ENCODE measurements at regions not wholly inside any gene's neighbourhood (a gene's known extent, or its start where the extent isn't known, plus 50 kb on each side); places are given as distances from the start of the nearest gene placed in this dataset.

DNA sequence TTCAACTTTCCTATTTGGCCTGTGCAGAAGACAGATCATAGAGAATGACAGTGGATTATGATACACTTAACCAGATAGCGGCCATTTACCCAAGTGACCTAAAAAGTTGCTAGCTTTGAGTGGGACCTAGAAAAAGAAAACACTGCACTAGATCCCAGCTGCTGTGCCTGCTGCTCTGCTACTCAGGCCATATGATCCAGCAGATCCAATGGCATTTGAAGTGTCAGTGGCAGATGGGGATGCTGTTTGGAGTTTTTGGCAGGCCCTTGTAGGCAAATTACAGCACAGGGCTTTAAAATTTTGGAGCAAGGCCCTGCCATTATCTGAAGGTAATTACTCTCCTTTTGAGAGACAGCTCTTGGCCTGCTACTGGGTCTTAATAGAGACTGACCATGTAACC is 74.0 kb upstream of the KCNE2 start:
- no peak overlapping the region for H3K4me3 ChIP-seq (ENCODE audit: low read depth, low read length)
- TF ChIP-seq, protein P1, sequence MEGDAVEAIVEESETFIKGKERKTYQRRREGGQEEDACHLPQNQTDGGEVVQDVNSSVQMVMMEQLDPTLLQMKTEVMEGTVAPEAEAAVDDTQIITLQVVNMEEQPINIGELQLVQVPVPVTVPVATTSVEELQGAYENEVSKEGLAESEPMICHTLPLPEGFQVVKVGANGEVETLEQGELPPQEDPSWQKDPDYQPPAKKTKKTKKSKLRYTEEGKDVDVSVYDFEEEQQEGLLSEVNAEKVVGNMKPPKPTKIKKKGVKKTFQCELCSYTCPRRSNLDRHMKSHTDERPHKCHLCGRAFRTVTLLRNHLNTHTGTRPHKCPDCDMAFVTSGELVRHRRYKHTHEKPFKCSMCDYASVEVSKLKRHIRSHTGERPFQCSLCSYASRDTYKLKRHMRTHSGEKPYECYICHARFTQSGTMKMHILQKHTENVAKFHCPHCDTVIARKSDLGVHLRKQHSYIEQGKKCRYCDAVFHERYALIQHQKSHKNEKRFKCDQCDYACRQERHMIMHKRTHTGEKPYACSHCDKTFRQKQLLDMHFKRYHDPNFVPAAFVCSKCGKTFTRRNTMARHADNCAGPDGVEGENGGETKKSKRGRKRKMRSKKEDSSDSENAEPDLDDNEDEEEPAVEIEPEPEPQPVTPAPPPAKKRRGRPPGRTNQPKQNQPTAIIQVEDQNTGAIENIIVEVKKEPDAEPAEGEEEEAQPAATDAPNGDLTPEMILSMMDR (IDR thresholded peaks at IDR 0.05; ENCODE audit: insufficient read depth, low read length), result no peak
- no peak for DNase-seq (ENCODE audit: low read depth)

DNA sequence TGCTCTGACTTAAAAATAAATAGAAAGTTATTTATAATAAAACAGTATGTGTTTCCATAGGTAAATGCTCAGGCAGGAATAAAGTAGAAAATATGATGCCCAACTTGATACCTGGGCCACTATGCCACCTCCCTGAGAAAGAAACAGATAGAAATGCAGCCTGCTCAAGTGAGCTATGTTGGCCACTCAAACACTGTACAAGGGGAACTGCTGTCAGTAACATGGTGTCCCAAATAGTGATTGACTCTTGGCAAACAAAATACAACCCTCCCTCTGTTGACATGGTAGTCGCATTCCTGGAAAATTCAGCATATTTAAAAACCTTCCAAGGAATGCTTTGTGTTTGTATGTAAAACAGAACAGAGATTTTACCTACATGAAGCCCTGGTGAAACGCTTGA is 66.9 kb upstream of the KCNE2 start:
- H3K4me3 ChIP-seq (ENCODE audit: low read depth, low read length), result no peak overlapping the region
- no peak for DNase-seq (ENCODE audit: low read depth)
- TF ChIP-seq, protein P1 (IDR thresholded peaks at IDR 0.05; ENCODE audit: insufficient read depth, low read length), result no peak

DNA sequence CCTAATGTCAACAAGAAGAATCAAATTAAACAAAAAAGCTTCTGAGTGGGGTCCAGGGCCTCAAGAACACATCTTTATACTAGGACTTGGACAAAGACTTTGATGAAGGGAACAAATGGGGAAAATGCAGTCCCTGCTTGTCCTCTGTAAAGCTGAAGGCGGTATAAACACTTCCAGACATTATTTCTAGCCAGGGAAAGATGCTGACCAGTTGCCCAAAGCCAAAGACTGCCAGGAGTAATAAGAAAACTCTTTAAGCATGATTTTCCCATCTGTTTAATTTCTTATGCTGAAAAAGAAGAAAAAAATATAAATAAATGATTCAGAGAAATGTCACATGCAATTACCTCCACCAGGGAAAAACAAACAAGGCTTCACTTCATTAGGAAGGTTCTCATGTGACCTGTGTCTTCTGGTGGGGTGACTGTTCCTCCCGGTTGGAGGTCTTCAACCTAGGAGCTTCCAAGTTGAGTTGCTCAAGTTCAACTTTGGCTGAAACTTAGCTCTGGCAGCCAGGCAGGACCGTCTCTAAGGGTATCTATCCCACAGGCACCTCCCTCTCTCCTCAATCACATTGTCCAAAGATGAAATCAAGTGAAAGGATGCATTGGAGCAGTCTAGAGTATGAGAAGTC is 65.2 kb upstream of the KCNE2 start:
- no peak for DNase-seq (ENCODE audit: low read depth)
- no peak overlapping the region for H3K4me3 ChIP-seq (ENCODE audit: low read depth, low read length)
- TF ChIP-seq, protein P1 (IDR thresholded peaks at IDR 0.05; ENCODE audit: insufficient read depth, low read length), result no peak

DNA sequence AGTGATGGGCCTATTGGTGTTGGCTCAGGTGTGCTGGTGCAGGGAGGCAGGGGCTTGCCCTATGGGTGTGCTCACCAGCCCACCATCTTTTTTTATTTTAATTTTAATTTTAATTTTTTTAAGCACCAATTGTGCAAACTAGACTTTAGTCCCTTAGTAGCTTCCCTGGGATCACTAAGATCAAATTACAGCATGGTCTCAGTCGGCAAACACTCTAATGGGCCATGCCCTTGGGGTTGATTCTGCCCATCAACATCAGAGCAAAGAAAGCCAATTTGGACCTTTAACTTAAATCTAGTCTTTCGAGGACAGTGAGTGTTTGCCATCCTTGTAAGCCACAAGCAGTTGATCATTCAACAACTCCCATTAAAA is 64.7 kb upstream of the KCNE2 start:
- TF ChIP-seq, protein P1 (IDR thresholded peaks at IDR 0.05; ENCODE audit: insufficient read depth, low read length), result no peak
- H3K4me3 ChIP-seq (ENCODE audit: low read depth, low read length), result no peak overlapping the region
- DNase-seq (ENCODE audit: low read depth), result no peak

DNA sequence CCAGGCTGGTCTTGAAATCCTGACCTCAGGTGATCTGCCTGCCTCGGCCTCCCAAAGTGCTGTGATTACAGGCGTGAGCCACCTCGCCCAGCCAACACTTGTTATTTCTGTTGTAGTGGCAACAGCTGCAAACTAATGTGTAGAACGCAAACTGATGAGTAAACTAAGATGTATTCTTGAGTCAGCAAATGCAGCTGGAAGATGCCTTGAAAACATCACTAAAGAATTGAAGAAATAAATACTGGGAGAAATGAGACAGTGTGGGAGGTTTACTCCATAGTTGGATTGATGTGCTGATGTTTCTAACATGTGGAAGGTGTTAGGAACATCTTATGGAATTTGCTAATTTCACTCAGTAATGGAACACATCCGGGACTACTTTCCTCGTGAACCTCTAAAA is 61.3 kb upstream of the KCNE2 start:
- TF ChIP-seq, protein P1 (IDR thresholded peaks at IDR 0.05; ENCODE audit: insufficient read depth, low read length), result no peak
- no peak for DNase-seq (ENCODE audit: low read depth)
- H3K4me3 ChIP-seq (ENCODE audit: low read depth, low read length), result no peak overlapping the region

DNA sequence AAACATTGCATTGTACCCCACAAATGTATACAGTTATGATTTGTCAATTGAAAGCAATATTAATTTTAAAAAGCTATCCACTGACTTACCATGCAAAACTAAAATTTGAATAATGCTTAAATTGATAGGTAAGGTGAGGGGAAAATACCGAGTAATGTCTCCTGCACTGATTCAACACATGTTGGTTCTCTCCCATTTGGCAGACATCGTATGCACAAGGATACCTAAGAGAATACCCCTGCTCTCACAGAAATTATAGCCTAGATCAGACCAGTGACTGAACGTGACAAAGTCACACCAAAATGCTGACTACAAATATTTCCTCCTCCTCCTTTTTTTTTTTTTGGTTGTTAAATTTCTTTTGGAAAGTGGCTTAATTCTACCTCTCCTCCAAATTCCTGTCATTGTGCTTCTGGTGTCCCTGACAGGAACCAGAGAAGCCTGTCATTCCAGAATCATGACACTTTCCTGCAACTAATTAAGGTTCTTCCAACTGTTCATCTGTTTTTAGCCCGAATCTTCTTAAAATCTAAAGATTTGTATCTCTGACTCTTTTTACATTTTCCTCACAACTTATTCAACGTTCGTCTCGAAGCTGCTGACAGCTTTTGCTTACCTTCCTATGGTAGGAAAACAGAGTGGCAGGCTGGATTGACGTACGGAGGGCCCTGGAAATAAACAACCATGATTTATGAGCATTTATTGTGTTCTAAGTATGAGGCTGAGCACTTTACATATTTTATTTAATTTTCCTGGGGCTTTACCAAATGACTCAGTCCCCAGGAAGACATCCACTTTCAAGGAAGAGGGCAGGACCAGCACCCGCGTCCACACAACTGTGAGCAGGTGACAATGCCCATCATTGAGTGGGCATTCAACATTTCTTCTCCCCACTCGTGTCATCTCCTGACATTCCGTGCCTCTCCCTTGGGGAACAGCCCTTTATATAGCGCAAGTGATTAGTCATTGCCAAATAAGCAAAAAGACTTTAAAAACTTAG is 57.9 kb upstream of the KCNE2 start:
- TF ChIP-seq, protein P1 (IDR thresholded peaks at IDR 0.05; ENCODE audit: insufficient read depth, low read length), result no peak
- no peak overlapping the region for H3K4me3 ChIP-seq (ENCODE audit: low read depth, low read length)
- no peak for DNase-seq (ENCODE audit: low read depth)

Data from fibroblast of the aortic adventitia (primary cell).